H4 (cell line): ENCODE measurements at regions not wholly inside any gene's neighbourhood (a gene's known extent, or its start where the extent isn't known, plus 50 kb on each side); places are given as distances from the start of the nearest gene placed in this dataset.
A peak's percentile ranks its signal among the peaks of the same experiment; 100 is the strongest.
"Not testable (repeated sequence)": the region's sequence is repeated elsewhere in the genome, so short reads cannot be mapped to it uniquely, and the experiment has no call there.

Source experiments
- DNase-seq: peaks from one replicate; pipeline ENCODE4 v3.0.0-alpha.2; 2015; ENCODE audit warnings: low spot score

GRCh38 chrX:128780934-128781333 is 728.7 kb upstream of the ACTRT1 start:
- DNase-seq: no peak

- no peak for DNase-seq
Measured at GRCh38 chrX:128769495-128769894, 717.3 kb upstream of the ACTRT1 start.

GRCh38 chrX:128759745-128760144 is 707.5 kb upstream of the ACTRT1 start:
- no peak for DNase-seq

- DNase-seq: no peak
Measured at GRCh38 chrX:128759177-128759576, 707.0 kb upstream of the ACTRT1 start.

- DNase-seq: no peak
Measured at GRCh38 chrX:128754130-128754529, 701.9 kb upstream of the ACTRT1 start.

- no peak for DNase-seq
Measured at GRCh38 chrX:128739539-128739938, 687.3 kb upstream of the ACTRT1 start.

- DNase-seq: no peak
Measured at GRCh38 chrX:128728943-128729342, 676.7 kb upstream of the ACTRT1 start.

- no peak for DNase-seq
Measured at GRCh38 chrX:128717635-128718578, 665.7 kb upstream of the ACTRT1 start.

GRCh38 chrX:128714425-128714824 is 662.2 kb upstream of the ACTRT1 start:
- DNase-seq: no peak

GRCh38 chrX:128699716-128700285 is 647.6 kb upstream of the ACTRT1 start:
- no peak for DNase-seq

GRCh38 chrX:128698573-128699181 is 646.5 kb upstream of the ACTRT1 start:
- DNase-seq: peak; percentile 2

- no peak for DNase-seq
Measured at GRCh38 chrX:128691872-128692271, 639.7 kb upstream of the ACTRT1 start.

- DNase-seq: no peak
Measured at GRCh38 chrX:128685387-128685786, 633.2 kb upstream of the ACTRT1 start.

- DNase-seq: no peak
Measured at GRCh38 chrX:128676651-128677050, 624.4 kb upstream of the ACTRT1 start.

- not testable (repeated sequence) for DNase-seq
Measured at GRCh38 chrX:128674326-128675086, 622.3 kb upstream of the ACTRT1 start.

GRCh38 chrX:128664211-128664610 is 612.0 kb upstream of the ACTRT1 start:
- no peak for DNase-seq

- DNase-seq: no peak
Measured at GRCh38 chrX:128653524-128654060, 601.4 kb upstream of the ACTRT1 start.

- no peak for DNase-seq
Measured at GRCh38 chrX:128650326-128650725, 598.1 kb upstream of the ACTRT1 start.

GRCh38 chrX:128634754-128635153 is 582.6 kb upstream of the ACTRT1 start:
- no peak for DNase-seq

- no peak for DNase-seq
Measured at GRCh38 chrX:128623361-128623760, 571.2 kb upstream of the ACTRT1 start.

GRCh38 chrX:128622296-128622695 is 570.1 kb upstream of the ACTRT1 start:
- DNase-seq: no peak

GRCh38 chrX:128619490-128619889 is 567.3 kb upstream of the ACTRT1 start:
- DNase-seq: no peak
